ENCODE measurements at regions not wholly inside any gene's neighbourhood (a gene's known extent, or its start where the extent isn't known, plus 50 kb on each side); places are given as distances from the start of the nearest gene placed in this dataset.

DNA sequence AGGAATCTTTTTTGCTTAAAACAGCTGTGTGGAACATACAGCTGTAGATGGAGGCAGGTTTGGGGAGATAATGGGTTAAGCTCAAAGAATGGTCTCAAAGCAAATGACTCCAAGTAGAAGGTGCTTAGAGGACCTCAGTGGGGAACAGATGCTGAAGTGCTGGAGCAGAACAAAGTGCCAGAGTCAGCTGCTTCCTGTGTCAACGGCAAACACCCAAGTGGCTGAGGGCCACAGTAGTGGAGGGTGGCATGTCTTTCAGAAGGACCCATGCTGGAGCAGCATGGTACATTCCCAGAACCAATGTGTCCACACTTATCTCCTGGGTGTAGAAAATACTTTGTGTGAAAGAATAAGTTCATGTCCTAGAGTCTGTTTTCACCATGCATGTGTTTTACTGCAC, 197.5 kb downstream of the CCNG2 start:
- TF ChIP-seq POLR2A (IDR thresholded peaks at IDR 0.05; ENCODE audit: low read depth, low read length) = no peak
- TF ChIP-seq, protein P1, sequence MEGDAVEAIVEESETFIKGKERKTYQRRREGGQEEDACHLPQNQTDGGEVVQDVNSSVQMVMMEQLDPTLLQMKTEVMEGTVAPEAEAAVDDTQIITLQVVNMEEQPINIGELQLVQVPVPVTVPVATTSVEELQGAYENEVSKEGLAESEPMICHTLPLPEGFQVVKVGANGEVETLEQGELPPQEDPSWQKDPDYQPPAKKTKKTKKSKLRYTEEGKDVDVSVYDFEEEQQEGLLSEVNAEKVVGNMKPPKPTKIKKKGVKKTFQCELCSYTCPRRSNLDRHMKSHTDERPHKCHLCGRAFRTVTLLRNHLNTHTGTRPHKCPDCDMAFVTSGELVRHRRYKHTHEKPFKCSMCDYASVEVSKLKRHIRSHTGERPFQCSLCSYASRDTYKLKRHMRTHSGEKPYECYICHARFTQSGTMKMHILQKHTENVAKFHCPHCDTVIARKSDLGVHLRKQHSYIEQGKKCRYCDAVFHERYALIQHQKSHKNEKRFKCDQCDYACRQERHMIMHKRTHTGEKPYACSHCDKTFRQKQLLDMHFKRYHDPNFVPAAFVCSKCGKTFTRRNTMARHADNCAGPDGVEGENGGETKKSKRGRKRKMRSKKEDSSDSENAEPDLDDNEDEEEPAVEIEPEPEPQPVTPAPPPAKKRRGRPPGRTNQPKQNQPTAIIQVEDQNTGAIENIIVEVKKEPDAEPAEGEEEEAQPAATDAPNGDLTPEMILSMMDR (IDR thresholded peaks at IDR 0.05; ENCODE audit: extremely low read depth in 1 of 2, insufficient read depth in 1 of 2, low read depth in 1 of 2, low read length in 2 of 2) = no peak
- no peak for TF ChIP-seq MYC (IDR thresholded peaks at IDR 0.05; ENCODE audit: low read depth, low read length)

Data from endothelial cell of umbilical vein (primary cell).